A549 (cell line): ENCODE measurements at regions not wholly inside any gene's neighbourhood (a gene's known extent, or its start where the extent isn't known, plus 50 kb on each side); places are given as distances from the start of the nearest gene placed in this dataset.

ENCODE experiments used
- ATAC-seq, 2 experiments: fragments of 200-7000 bp in 1 of 2; fragments of >200 bp in 1 of 2; cut with Nextera tagmentation in 1 of 2; cut with Tn5 transposase in 1 of 2; 3 replicates each; pipeline versions ENCODE4 v1.8.0 to v1.9.1; 2018 to 2020; ENCODE audit warnings: mild to moderate bottlenecking in 1 of 2, moderate library complexity in 1 of 2
- CTCF ChIA-PET: fragments of 300-600 bp; sonication (Branson Sonifier 250); formaldehyde crosslinking; extraction: SDS; loops from one replicate; lab custom pipeline; 2021; ENCODE audit warnings: antibody characterized with exemption, inconsistent platforms; lab: Yijun Ruan, JAX
- POLR2A ChIA-PET: fragments of 350-600 bp; formaldehyde crosslinking; extraction: SDS; loops from one replicate; lab custom pipeline; 2021; ENCODE audit warnings: antibody characterized with exemption, inconsistent platforms; lab: Yijun Ruan, JAX
- DNase-seq, 2 experiments: peaks; one replicate each; pipeline versions ENCODE4 v3.0.0 to v3.0.0-alpha.2; 2011 to 2016; ENCODE audit warnings: low read depth in 1 of 2, low spot score in 1 of 2
- FAIRE-seq: peaks from 2 replicates; lab custom pipeline; 2011; peaks lifted over from hg19 to GRCh38; lab: Jason Lieb, UNC
- H3K27ac ChIP-seq, 2 experiments: fragments of >200 bp; sonication (Bioruptor Twin); formaldehyde crosslinking; 3 replicates each; pipeline ENCODE4 v1.5.1; 2016 to 2017
- H3K4me1 ChIP-seq: fragments of >200 bp; sonication (Bioruptor Twin); formaldehyde crosslinking; 3 replicates; pipeline ENCODE4 v1.6.1; 2016
- H3K4me2 ChIP-seq: fragments of >200 bp; sonication (Bioruptor Twin); formaldehyde crosslinking; 3 replicates; pipeline ENCODE4 v1.6.1; 2016
- H3K4me3 ChIP-seq: fragments of >200 bp; sonication (Bioruptor Twin); formaldehyde crosslinking; 3 replicates; pipeline ENCODE4 v1.5.1; 2016
- H3K9me3 ChIP-seq: fragments of >200 bp; sonication (Bioruptor Twin); formaldehyde crosslinking; 3 replicates; pipeline ENCODE4 v1.6.1; 2016
- BCL3 ChIP-seq: fragments of >200 bp; sonication (Bioruptor Twin); formaldehyde crosslinking; IDR thresholded peaks from 3 replicates; pipeline ENCODE4 v1.6.1; 2016
- BHLHE40 ChIP-seq: IDR thresholded peaks from 2 replicates; pipeline ENCODE4 v1.6.1; 2012; ENCODE audit warnings: low read depth, low read length, inconsistent platforms
- CBX2 ChIP-seq: fragments of 200-600 bp; sonication (generic); IDR thresholded peaks from 2 replicates; pipeline ENCODE4 v1.6.1; 2016; ENCODE audit warnings: low read depth, mild to moderate bottlenecking, borderline replicate concordance
- CHD2 ChIP-seq: fragments of 150-350 bp; IDR thresholded peaks from 2 replicates; pipeline ENCODE4 v1.6.1; 2014; ENCODE audit warnings: low read length; ENCODE audit not compliant: partially characterized antibody
- ELK1 ChIP-seq: fragments of 150-350 bp; IDR thresholded peaks from 2 replicates; pipeline ENCODE4 v1.6.1; 2014; ENCODE audit warnings: low read depth, mild to moderate bottlenecking, low read length
- EP300 ChIP-seq, 2 experiments: fragments of >200 bp; sonication (Bioruptor Twin); formaldehyde crosslinking; IDR thresholded peaks; 2 replicates in 1 of 2; 3 replicates in 1 of 2; pipeline ENCODE4 v1.6.1; 2016 to 2017
- ESRRA ChIP-seq: fragments of 150-350 bp; IDR thresholded peaks from 2 replicates; pipeline ENCODE4 v1.6.1; 2014; ENCODE audit warnings: mild to moderate bottlenecking, low read length, borderline replicate concordance
- FOSB ChIP-seq: fragments of 250-450 bp; sonication (Bioruptor Pico); IDR thresholded peaks from 2 replicates; pipeline ENCODE4 v1.5.0; 2020; ENCODE audit warnings: mild to moderate bottlenecking, moderate library complexity
- JUN ChIP-seq, 2 experiments: fragments of >200 bp; sonication (Bioruptor Twin); formaldehyde crosslinking; IDR thresholded peaks; 2 replicates in 1 of 2; 3 replicates in 1 of 2; pipeline ENCODE4 v1.6.1; 2016 to 2017
- KDM5A ChIP-seq: fragments of 200-600 bp; sonication (generic); IDR thresholded peaks from 2 replicates; pipeline ENCODE4 v1.6.1; 2016; ENCODE audit warnings: antibody characterized with exemption, mild to moderate bottlenecking
- MAZ ChIP-seq: fragments of 150-350 bp; IDR thresholded peaks from 2 replicates; pipeline ENCODE4 v1.6.1; 2014; ENCODE audit warnings: antibody characterized with exemption, low read depth, low read length, borderline replicate concordance
- POLR2A ChIP-seq: IDR thresholded peaks from 2 replicates; pipeline ENCODE4 v1.6.1; 2012; ENCODE audit warnings: mild to moderate bottlenecking, low read length
- RAD21 ChIP-seq, 2 experiments: fragments of >200 bp in 1 of 2; sonication (Bioruptor Twin) in 1 of 2; formaldehyde crosslinking in 1 of 2; IDR thresholded peaks in 1 of 2; conservative IDR thresholded peaks in 1 of 2; 2 replicates in 1 of 2; 3 replicates in 1 of 2; pipeline ENCODE4 v1.6.1; 2012 to 2018; ENCODE audit warnings: inconsistent platforms in 1 of 2
- RCOR1 ChIP-seq: fragments of 150-350 bp; IDR thresholded peaks from 2 replicates; pipeline ENCODE4 v1.6.1; 2014; ENCODE audit warnings: antibody characterized with exemption, low read length, low read depth
- RNF2 ChIP-seq: fragments of 200-600 bp; sonication (generic); IDR thresholded peaks from 2 replicates; pipeline ENCODE4 v1.6.1; 2016; ENCODE audit warnings: low read depth, mild to moderate bottlenecking, antibody characterized with exemption, moderate library complexity, borderline replicate concordance
- ZNF302 ChIP-seq: fragments of 250-450 bp; sonication (Bioruptor Pico); IDR thresholded peaks from 2 replicates; pipeline ENCODE4 v1.9.0; 2021; ENCODE audit warnings: inconsistent platforms, mild to moderate bottlenecking, moderate library complexity
- WGBS: methylation state at CpG from one replicate; pipeline ENCODE4 v1.1.6; 2017; ENCODE audit errors: missing lambda C conversion rate; 5-methylcytosine and 5-hydroxymethylcytosine counted together

GRCh38 chr7:42389697-42390096 lies 152.7 kb upstream of the GLI3 start:
- ATAC-seq (no peak), DNase-seq (no peak), FAIRE-seq (no peak)

GRCh38 chr7:42385912-42386311 lies 148.9 kb upstream of the GLI3 start:
- WGBS: 13% methylated on average over 3 of the region's 3 CpGs
- no peak overlapping the region for H3K4me2 ChIP-seq
- H3K27ac ChIP-seq: no peak overlapping the region
- H3K4me1 ChIP-seq: no peaks in the 10 kb centered on the region
- DNase-seq: no peak
- TF ChIP-seq FOSB (CRISPR knock-in tag) (no peak), CHD2 (no peak), POLR2A (no peak), ESRRA (no peak), EP300 (IDR thresholded peaks at IDR 0.05) (no peak), RCOR1 (no peak), JUN (IDR thresholded peaks at IDR 0.05) (no peak), ELK1 (no peak)
- TF ChIP-seq, all 56 proteins: peak for 0
- ATAC-seq (no peak; a peak in 1 of 6 replicates), FAIRE-seq (no peak)
- ChIA-PET CTCF (no interaction called here), POLR2A (no interaction called here)
- Histone ChIP-seq H3K9me3 (no peaks in the 10 kb centered on the region), H3K4me3 (no peak overlapping the region)

More at GRCh38 chr7:42389697-42390096, 152.7 kb upstream of the GLI3 start:
- Histone ChIP-seq H3K4me1 (no peaks in the 10 kb centered on the region), H3K9me3 (no peaks in the 10 kb centered on the region), H3K4me3 (no peak overlapping the region), H3K4me2 (no peak overlapping the region), H3K27ac (no peak overlapping the region)
- WGBS: 4% methylated on average over 1 of the region's 1 CpG
- TF ChIP-seq MAZ (no peak), RNF2 (no peak), RCOR1 (no peak), RAD21 (conservative IDR thresholded peaks at IDR 0.05 in 1 of 2, IDR thresholded peaks at IDR 0.05 in 1 of 2) (no peak), KDM5A (no peak), BHLHE40 (no peak)
- ChIA-PET CTCF (interaction anchor here (0.9 to 1.0 kb wide), 2 partner anchors 411 to 446 kb away, joined by 3 read pairs; no protein-coding TSS in a partner anchor), POLR2A (no interaction called here)

GRCh38 chr7:42381161-42381560 lies 144.2 kb upstream of the GLI3 start:
- CTCF ChIA-PET: no interaction called here
- H3K4me1 ChIP-seq: no peaks in the 10 kb centered on the region
- no peaks in the 10 kb centered on the region for H3K9me3 ChIP-seq
- no peak overlapping the region for H3K4me3 ChIP-seq
- no peak overlapping the region for H3K4me2 ChIP-seq
- TF ChIP-seq POLR2A (no peak), ZNF302 (CRISPR knock-in tag) (no peak), BCL3 (no peak)
- TF ChIP-seq, all 56 proteins: peak for 0
- POLR2A ChIA-PET: interaction anchor here (0.5 kb wide), 1 partner anchor 1406 kb away, joined by 3 read pairs; no protein-coding TSS in a partner anchor
- H3K27ac ChIP-seq: no peak overlapping the region
- no peak for DNase-seq
- 0% methylated on average over 1 of the region's 1 CpG for WGBS
- ATAC-seq: no peak
- no peak for FAIRE-seq

GRCh38 chr7:42380401-42380800 lies 143.4 kb upstream of the GLI3 start:
- DNase-seq (no peak), ATAC-seq (no peak), FAIRE-seq (no peak)
- no peak for TF ChIP-seq ESRRA
- no peak for TF ChIP-seq BCL3
- TF ChIP-seq RCOR1: no peak
- no peak for TF ChIP-seq CBX2
- ChIA-PET CTCF (no interaction called here), POLR2A (no interaction called here)
- no peaks in the 10 kb centered on the region for H3K9me3 ChIP-seq
- no peak overlapping the region for H3K4me3 ChIP-seq
- WGBS: 8% methylated on average over 1 of the region's 1 CpG
- no peak overlapping the region for H3K4me2 ChIP-seq
- H3K27ac ChIP-seq: no peak overlapping the region
- no peaks in the 10 kb centered on the region for H3K4me1 ChIP-seq
